ENCODE measurements at regions not wholly inside any gene's neighbourhood (a gene's known extent, or its start where the extent isn't known, plus 50 kb on each side); places are given as distances from the start of the nearest gene placed in this dataset.
A peak's percentile ranks its signal among the peaks of the same experiment; 100 is the strongest.
"Not testable (repeated sequence)": the region's sequence is repeated elsewhere in the genome, so short reads cannot be mapped to it uniquely, and the experiment has no call there.

GRCh38 chr5:2549354-2549753, 202.1 kb downstream of the IRX2 start:
- Mint-ChIP-seq H3K36me3 (no peaks in the 10 kb centered on the region), H3K4me1 (no peaks in the 10 kb centered on the region)
- ATAC-seq, result no peak

GRCh38 chr5:2546938-2547337, 204.5 kb downstream of the IRX2 start:
- DNase-seq (ENCODE audit: low spot score in 2 of 2) (no peak), ATAC-seq (no peak)
- Mint-ChIP-seq H3K9me3 (peaks cover 8% of the 10 kb centered on the region), H3K4me1 (no peaks in the 10 kb centered on the region), H3K4me3 (no peak overlapping the region), H3K27ac (no peak overlapping the region), H3K36me3 (no peaks in the 10 kb centered on the region)

More at GRCh38 chr5:2549354-2549753, 202.1 kb downstream of the IRX2 start:
- peak in 1 of 2 donors; percentile 0 for DNase-seq (ENCODE audit: low spot score in 2 of 2)
- Mint-ChIP-seq H3K27ac (no peak overlapping the region), H3K4me3 (no peak overlapping the region), H3K9me3 (peaks cover 17% of the 10 kb centered on the region)

DNA sequence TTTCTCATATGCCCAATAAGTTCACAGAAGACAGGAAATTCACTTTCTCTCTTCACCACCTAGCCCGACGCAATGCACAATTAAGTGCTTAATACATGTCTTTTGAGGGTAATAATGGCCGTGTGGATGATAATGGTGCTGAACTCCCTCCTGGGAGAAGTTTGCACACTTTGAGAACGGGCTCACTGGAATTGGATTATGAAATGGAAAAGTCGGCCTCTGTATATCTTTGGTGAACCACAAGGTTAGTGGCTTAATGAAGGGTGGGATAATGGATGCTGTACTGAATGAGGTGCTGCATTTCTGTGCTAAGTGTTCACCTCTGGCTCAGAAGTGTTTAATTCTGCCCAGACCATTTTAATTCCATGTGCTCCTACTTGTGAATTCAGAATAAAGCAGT, 207.5 kb downstream of the IRX2 start:
- H3K4me1 Mint-ChIP-seq, result no peaks in the 10 kb centered on the region
- no peak for ATAC-seq

DNA sequence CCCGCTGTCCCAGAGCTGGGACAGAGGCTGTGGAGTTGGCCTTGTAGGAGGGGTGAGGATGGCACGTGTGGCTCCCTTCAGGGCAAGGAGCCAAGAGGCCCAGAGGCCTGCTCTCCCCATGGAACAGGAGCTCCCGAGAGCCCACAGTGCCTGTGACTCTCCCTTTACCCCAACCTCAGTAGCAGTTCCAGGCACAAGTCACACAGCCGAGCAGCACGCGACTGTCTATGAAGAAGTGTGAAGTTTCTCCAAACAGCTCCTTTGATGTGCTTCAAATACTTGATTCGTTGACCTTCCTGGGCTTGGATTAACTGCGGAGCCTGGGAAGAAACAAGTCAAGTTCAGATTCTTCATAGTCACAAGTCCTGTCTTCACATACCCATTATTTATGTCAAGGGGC, 208.7 kb downstream of the IRX2 start:
- H3K36me3 Mint-ChIP-seq, result no peaks in the 10 kb centered on the region
- H3K9me3 Mint-ChIP-seq, result peaks cover 17% of the 10 kb centered on the region
- no peak for ATAC-seq
- H3K4me3 Mint-ChIP-seq, result no peak overlapping the region
- DNase-seq (ENCODE audit: low spot score in 2 of 2), result no peak
- no peak overlapping the region for H3K27ac Mint-ChIP-seq
- H3K4me1 Mint-ChIP-seq, result no peaks in the 10 kb centered on the region

More for the DNA sequence above, 207.5 kb downstream of the IRX2 start:
- H3K36me3 Mint-ChIP-seq, result no peaks in the 10 kb centered on the region
- H3K9me3 Mint-ChIP-seq, result peaks cover 19% of the 10 kb centered on the region
- no peak overlapping the region for H3K27ac Mint-ChIP-seq
- H3K4me3 Mint-ChIP-seq, result no peak overlapping the region
- no peak for DNase-seq (ENCODE audit: low spot score in 2 of 2)

- no peak overlapping the region for H3K27ac Mint-ChIP-seq
- DNase-seq (ENCODE audit: low spot score in 2 of 2) (no peak), ATAC-seq (no peak)
- H3K36me3 Mint-ChIP-seq, result no peaks in the 10 kb centered on the region
- H3K4me3 Mint-ChIP-seq, result no peak overlapping the region
- peaks cover 17% of the 10 kb centered on the region for H3K9me3 Mint-ChIP-seq
- no peaks in the 10 kb centered on the region for H3K4me1 Mint-ChIP-seq
Measured at GRCh38 chr5:2542026-2542425, 209.5 kb downstream of the IRX2 start.

GRCh38 chr5:2538169-2538568, 213.3 kb downstream of the IRX2 start:
- no peak overlapping the region for H3K4me3 Mint-ChIP-seq
- no peak overlapping the region for H3K27ac Mint-ChIP-seq
- no peak for DNase-seq (ENCODE audit: low spot score in 2 of 2)
- no peaks in the 10 kb centered on the region for H3K4me1 Mint-ChIP-seq
- peaks cover 16% of the 10 kb centered on the region for H3K9me3 Mint-ChIP-seq
- no peak for ATAC-seq
- no peaks in the 10 kb centered on the region for H3K36me3 Mint-ChIP-seq

GRCh38 chr5:2537378-2538145, 213.9 kb downstream of the IRX2 start:
- Mint-ChIP-seq H3K9me3 (peaks cover 16% of the 10 kb centered on the region), H3K4me1 (no peaks in the 10 kb centered on the region), H3K36me3 (no peaks in the 10 kb centered on the region), H3K27ac (no peak overlapping the region), H3K4me3 (no peak overlapping the region)
- DNase-seq (ENCODE audit: low spot score in 2 of 2) (no peak), ATAC-seq (no peak)

GRCh38 chr5:2536632-2537377, 214.7 kb downstream of the IRX2 start:
- ATAC-seq (no peak), DNase-seq (ENCODE audit: low spot score in 2 of 2) (no peak)
- no peaks in the 10 kb centered on the region for H3K4me1 Mint-ChIP-seq
- H3K4me3 Mint-ChIP-seq, result no peak overlapping the region
- peaks cover 16% of the 10 kb centered on the region for H3K9me3 Mint-ChIP-seq
- H3K36me3 Mint-ChIP-seq, result no peaks in the 10 kb centered on the region
- no peak overlapping the region for H3K27ac Mint-ChIP-seq

DNA sequence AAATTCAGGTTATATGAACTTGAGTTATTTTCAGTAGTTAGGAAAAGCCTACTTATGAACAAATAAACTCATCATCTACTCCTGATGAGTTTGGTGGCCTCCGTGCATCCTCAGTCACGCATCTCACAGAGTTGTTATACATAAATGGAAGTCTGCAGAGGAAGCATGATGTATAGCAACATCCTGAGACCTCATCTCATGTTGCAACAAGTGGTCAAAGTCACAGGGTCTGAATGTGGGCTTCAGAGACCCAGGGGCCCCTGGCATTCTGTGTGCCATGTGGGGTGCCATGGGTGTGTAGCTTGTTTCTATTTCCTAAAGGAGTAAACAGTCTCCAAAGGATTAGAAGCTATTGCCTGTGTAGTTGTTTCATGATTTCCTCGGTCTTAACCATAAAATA, 216.5 kb downstream of the IRX2 start:
- ATAC-seq (no peak), DNase-seq (ENCODE audit: low spot score in 2 of 2) (no peak)
- H3K36me3 Mint-ChIP-seq, result no peaks in the 10 kb centered on the region
- H3K9me3 Mint-ChIP-seq, result peaks cover 9% of the 10 kb centered on the region
- no peaks in the 10 kb centered on the region for H3K4me1 Mint-ChIP-seq
- H3K4me3 Mint-ChIP-seq, result no peak overlapping the region
- H3K27ac Mint-ChIP-seq, result no peak overlapping the region

DNA sequence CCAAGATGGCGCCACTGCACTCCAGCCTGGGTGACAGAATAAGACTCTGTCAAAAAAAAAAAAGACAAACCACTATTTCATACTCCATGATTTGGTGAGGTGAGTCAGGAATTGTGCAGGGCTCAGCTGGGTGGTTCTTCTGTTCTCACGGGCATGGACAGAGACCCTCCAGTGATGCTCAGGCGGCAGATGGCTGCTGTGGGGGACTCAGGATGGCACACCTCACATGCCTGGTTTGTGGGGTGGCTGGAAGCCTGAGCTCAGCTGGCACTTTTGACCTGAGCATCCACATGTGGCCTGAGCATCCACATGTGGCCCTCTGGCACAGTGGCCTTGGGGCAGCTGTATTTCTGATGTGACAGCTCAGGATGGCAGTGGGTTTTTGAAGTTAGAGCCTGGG, 217.2 kb downstream of the IRX2 start:
- Mint-ChIP-seq H3K36me3 (no peaks in the 10 kb centered on the region), H3K27ac (no peak overlapping the region), H3K9me3 (peaks cover 5% of the 10 kb centered on the region), H3K4me1 (no peaks in the 10 kb centered on the region), H3K4me3 (no peak overlapping the region)
- ATAC-seq (no peak), DNase-seq (ENCODE audit: low spot score in 2 of 2) (no peak)

- not testable (repeated sequence) for H3K27ac Mint-ChIP-seq; DNase-seq (ENCODE audit: low spot score in 2 of 2); H3K9me3 Mint-ChIP-seq; H3K4me3 Mint-ChIP-seq; H3K36me3 Mint-ChIP-seq; ATAC-seq; H3K4me1 Mint-ChIP-seq
Measured at GRCh38 chr5:2533848-2534247, 217.6 kb downstream of the IRX2 start.

DNA sequence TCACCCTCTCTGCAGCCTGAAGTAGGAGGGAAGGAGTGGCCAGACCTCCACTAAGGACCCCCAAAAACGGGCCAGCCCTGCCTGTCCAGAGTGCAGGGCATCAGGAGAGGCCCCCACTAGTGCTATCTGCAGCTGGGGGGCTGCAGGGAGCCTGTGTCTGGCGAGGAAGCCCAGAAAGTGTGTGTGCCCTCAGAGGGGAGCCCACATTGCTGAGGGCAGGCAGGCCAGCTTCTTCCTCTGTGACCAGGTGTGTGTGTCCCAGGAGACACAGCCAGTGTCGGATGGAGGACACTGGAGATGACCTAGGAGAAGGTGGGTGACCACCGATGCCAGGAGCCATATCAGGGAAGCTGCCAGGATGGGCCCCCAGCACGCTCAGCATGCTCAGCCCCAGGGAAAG, 218.7 kb downstream of the IRX2 start:
- Mint-ChIP-seq H3K27ac (no peak overlapping the region), H3K4me1 (no peaks in the 10 kb centered on the region), H3K36me3 (no peaks in the 10 kb centered on the region), H3K9me3 (peaks cover 2% of the 10 kb centered on the region), H3K4me3 (no peak overlapping the region)
- peak; percentile 26 for ATAC-seq
- no peak for DNase-seq (ENCODE audit: low spot score in 2 of 2)

GRCh38 chr5:2531318-2531717, 220.2 kb downstream of the IRX2 start:
- no peak overlapping the region for H3K27ac Mint-ChIP-seq
- DNase-seq (ENCODE audit: low spot score in 2 of 2) (no peak), ATAC-seq (no peak)
- peaks cover 2% of the 10 kb centered on the region for H3K9me3 Mint-ChIP-seq
- H3K36me3 Mint-ChIP-seq, result no peaks in the 10 kb centered on the region
- no peak overlapping the region for H3K4me3 Mint-ChIP-seq
- H3K4me1 Mint-ChIP-seq, result no peaks in the 10 kb centered on the region

DNA sequence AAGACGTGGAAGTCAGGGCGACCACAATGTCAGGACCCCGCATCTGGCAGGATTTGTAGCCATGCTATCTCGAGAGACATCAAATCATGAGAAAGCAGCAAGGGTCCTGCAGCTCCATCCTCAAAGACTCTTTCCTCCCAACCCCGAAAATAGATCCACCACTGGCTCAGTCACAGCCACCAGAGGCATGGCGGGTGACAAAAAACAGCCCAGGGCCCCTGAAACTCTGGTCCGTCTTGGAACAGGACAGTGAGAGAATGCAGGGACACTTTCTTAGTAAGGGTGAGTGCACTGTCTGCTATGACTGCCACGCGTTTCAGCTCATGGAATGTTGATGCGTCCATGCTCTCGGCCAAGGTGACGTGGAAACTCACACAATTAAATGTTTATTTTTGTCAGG, 220.9 kb downstream of the IRX2 start:
- no peak overlapping the region for H3K4me3 Mint-ChIP-seq
- H3K9me3 Mint-ChIP-seq, result peaks cover 6% of the 10 kb centered on the region
- no peaks in the 10 kb centered on the region for H3K36me3 Mint-ChIP-seq

DNA sequence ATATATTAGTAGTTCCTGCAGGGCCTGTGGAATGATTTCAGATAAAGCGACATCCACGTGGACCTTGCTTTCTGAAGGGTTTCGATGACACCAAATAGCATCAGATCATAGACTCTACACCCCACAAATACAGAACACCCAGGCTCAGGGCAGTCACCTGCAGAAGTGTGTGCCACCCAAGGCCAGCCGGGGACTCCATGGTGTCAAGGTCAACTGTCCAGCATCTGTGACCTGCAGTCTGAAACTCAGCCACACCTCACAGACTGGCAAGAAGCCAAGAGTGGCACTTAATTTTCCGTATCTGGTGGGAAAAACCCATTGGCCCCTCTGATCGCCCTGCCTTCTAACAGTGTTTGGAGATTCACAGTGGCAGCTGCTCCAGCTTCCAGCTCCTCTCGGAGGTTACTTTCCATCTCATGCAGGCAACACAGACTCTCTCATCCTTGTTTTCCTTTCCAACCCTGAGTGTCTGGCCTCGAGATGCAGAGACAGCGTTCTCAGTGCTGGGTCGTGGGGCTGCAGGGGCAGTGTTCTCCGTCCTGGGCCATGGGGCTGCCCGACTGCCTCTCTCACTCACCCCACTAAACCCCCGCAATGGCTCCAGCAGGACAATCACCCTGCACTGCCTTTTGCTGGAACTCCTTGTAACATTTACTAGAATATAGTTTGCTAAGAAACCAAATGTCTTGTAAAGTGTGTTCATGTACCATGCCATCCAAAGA, 221.9 kb downstream of the IRX2 start:
- no peak for ATAC-seq
- Mint-ChIP-seq H3K4me1 (no peaks in the 10 kb centered on the region), H3K27ac (no peak overlapping the region), H3K4me3 (no peak overlapping the region), H3K36me3 (no peaks in the 10 kb centered on the region), H3K9me3 (peaks cover 5% of the 10 kb centered on the region)
- DNase-seq (ENCODE audit: low spot score in 2 of 2), result no peak

More for the DNA sequence above, 220.9 kb downstream of the IRX2 start:
- Mint-ChIP-seq H3K4me1 (no peaks in the 10 kb centered on the region), H3K27ac (no peak overlapping the region)
- no peak for ATAC-seq
- DNase-seq (ENCODE audit: low spot score in 2 of 2), result no peak
